ENCODE measurements at regions not wholly inside any gene's neighbourhood (a gene's known extent, or its start where the extent isn't known, plus 50 kb on each side); places are given as distances from the start of the nearest gene placed in this dataset.
"Not testable (repeated sequence)": the region's sequence is repeated elsewhere in the genome, so short reads cannot be mapped to it uniquely, and the experiment has no call there.

DNA sequence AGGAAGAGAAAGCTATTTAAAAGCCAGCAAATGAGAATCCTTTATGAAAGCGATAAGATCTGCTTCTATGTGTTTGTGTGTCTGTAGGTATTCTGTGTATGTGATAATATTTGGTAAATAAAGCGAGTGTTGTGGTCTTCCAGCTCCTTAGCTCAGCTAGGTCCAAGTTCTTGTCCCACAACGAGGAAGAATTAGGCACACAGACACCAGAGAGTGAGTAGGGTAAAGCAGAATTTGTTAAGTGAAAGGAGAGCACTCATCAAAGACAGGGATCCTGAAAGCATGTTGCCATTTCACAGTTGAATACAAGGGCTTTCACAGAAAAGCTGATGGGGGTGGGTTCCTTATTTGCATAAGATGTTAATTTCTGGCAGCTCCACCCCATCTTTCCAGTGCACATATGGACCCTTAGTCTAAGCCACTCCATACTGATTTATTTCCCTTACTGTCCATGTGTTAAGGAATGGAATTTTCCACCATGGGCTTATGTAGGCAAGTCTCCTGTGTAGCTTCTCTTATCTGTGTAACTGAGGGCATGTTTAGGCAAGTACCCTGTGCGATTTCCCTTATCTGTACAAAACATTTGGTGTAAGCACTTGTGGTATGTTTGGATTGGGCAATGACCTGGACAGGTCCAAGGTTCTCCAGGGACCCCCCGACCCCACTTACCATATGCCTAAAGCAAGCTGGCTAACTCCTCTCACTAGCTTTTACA is 165.9 kb upstream of the VIPR2 start:
- Histone ChIP-seq H3K36me3 (ENCODE audit: control insufficient read depth in 5 of 5, insufficient read depth in 5 of 5, low read length in 5 of 5) (no peaks in the 10 kb centered on the region), H3K4me1 (ENCODE audit: control insufficient read depth in 5 of 5, insufficient read depth in 5 of 5, low read length in 5 of 5) (no peaks in the 10 kb centered on the region), H3K4me3 (ENCODE audit: low read depth in 1 of 5, low read length in 5 of 5) (no peak overlapping the region)

DNA sequence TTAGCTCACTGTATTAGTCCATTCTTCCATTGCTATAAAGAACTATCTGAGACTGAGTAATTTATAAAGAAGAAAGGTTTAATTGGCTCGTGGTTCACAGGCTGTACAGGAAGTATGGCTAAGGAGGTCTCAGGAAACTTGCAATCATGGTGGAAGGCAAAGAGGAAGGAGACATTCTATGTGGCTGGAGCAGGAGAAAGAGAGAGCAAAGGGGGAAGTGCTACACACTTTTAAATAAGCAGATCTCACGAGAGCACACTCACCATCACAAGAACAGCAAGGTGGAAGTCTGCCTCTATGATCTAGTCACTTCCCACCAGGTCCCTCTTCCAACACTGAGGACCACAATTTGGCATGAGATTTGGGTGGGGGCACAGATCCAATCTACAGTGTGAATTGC is 164.5 kb upstream of the VIPR2 start:
- H3K36me3 ChIP-seq (ENCODE audit: control insufficient read depth in 5 of 5, insufficient read depth in 5 of 5, low read length in 5 of 5); H3K27me3 ChIP-seq (ENCODE audit: control insufficient read depth in 5 of 5, insufficient read depth in 4 of 5, low read length in 5 of 5); H3K9me3 ChIP-seq (ENCODE audit: control insufficient read depth in 5 of 5, low read length in 5 of 5); H3K4me1 ChIP-seq (ENCODE audit: control insufficient read depth in 5 of 5, insufficient read depth in 5 of 5, low read length in 5 of 5); H3K4me3 ChIP-seq (ENCODE audit: low read depth in 1 of 5, low read length in 5 of 5); H3K27ac ChIP-seq (ENCODE audit: low read depth, low read length); H3K9ac ChIP-seq (ENCODE audit: low read length in 5 of 5): not testable (repeated sequence)

More for the DNA sequence above, 165.9 kb upstream of the VIPR2 start:
- H3K9ac ChIP-seq (ENCODE audit: low read length in 5 of 5), result no peak overlapping the region
- H3K27me3 ChIP-seq (ENCODE audit: control insufficient read depth in 5 of 5, insufficient read depth in 4 of 5, low read length in 5 of 5), result peaks cover 0 to 5% (median 0%) of the 10 kb centered on the region in 5 donors
- no peak overlapping the region for H3K27ac ChIP-seq (ENCODE audit: low read depth, low read length)
- H3K9me3 ChIP-seq (ENCODE audit: control insufficient read depth in 5 of 5, low read length in 5 of 5), result peaks cover 0 to 3% (median 0%) of the 10 kb centered on the region in 5 donors

DNA sequence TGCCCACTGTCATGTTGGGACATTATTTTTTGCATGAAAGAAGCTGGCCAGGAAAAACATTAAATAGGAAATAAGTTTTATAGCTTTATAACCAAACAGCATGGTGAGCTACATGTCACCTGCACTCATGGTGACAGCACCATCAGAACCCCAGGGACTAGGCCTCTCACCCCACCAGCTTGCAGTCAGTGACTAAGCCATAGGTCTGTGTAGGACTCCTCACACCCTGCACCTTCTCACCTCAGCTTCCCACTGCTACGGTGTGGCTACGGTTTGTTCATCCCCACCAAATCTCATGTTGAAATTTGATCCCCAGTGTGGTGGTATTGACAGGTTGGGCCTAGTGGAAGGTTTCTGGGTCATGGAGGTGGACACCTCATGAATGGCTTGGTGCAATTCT is 161.3 kb upstream of the VIPR2 start:
- no peak overlapping the region for H3K4me3 ChIP-seq (ENCODE audit: low read depth in 1 of 5, low read length in 5 of 5)
- H3K9me3 ChIP-seq (ENCODE audit: control insufficient read depth in 5 of 5, low read length in 5 of 5), result peaks cover 0 to 3% (median 0%) of the 10 kb centered on the region in 5 donors
- no peaks in the 10 kb centered on the region for H3K4me1 ChIP-seq (ENCODE audit: control insufficient read depth in 5 of 5, insufficient read depth in 5 of 5, low read length in 5 of 5)
- H3K36me3 ChIP-seq (ENCODE audit: control insufficient read depth in 5 of 5, insufficient read depth in 5 of 5, low read length in 5 of 5), result no peaks in the 10 kb centered on the region
- H3K27me3 ChIP-seq (ENCODE audit: control insufficient read depth in 5 of 5, insufficient read depth in 4 of 5, low read length in 5 of 5), result peaks cover 0 to 5% (median 0%) of the 10 kb centered on the region in 5 donors
- no peak overlapping the region for H3K27ac ChIP-seq (ENCODE audit: low read depth, low read length)
- H3K9ac ChIP-seq (ENCODE audit: low read length in 5 of 5), result no peak overlapping the region

DNA sequence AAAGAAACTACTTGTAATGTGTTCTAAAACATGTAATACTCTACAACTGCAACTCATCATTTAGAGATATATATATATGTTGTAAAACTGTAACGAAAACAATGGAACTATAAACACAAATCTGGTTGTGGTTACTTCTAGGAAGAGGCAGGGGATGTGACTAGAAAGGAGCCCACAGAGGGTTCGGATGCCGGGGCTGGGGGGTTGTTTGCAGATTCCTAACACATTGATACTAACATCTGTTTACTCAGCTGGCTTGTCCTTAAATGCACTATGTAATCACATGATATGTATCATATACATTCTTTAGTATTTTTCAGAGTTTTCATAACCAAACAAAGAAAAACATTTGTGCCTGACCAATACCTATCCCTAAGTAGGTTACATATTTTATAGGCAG is 160.5 kb upstream of the VIPR2 start:
- H3K9ac ChIP-seq (ENCODE audit: low read length in 5 of 5); H3K9me3 ChIP-seq (ENCODE audit: control insufficient read depth in 5 of 5, low read length in 5 of 5); H3K4me1 ChIP-seq (ENCODE audit: control insufficient read depth in 5 of 5, insufficient read depth in 5 of 5, low read length in 5 of 5); H3K27ac ChIP-seq (ENCODE audit: low read depth, low read length); H3K27me3 ChIP-seq (ENCODE audit: control insufficient read depth in 5 of 5, insufficient read depth in 4 of 5, low read length in 5 of 5); H3K4me3 ChIP-seq (ENCODE audit: low read depth in 1 of 5, low read length in 5 of 5); H3K36me3 ChIP-seq (ENCODE audit: control insufficient read depth in 5 of 5, insufficient read depth in 5 of 5, low read length in 5 of 5): not testable (repeated sequence)

DNA sequence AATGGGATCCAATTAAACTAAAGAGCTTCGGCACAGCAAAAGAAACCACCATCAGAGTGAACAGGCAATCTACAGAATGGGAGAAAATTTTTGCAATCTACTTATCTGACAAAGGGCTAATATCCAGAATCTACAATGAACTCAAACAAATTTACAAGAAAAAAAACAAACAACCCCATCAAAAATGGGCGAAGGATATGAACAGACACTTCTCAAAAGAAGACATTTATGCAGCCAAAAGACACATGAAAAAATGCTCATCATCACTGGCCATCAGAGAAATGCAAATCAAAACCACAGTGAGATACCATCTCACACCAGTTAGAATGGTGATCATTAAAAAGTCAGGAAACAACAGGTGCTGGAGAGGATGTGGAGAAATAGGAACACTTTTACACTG is 158.8 kb upstream of the VIPR2 start:
- H3K27me3 ChIP-seq (ENCODE audit: control insufficient read depth in 5 of 5, insufficient read depth in 4 of 5, low read length in 5 of 5); H3K4me1 ChIP-seq (ENCODE audit: control insufficient read depth in 5 of 5, insufficient read depth in 5 of 5, low read length in 5 of 5); H3K27ac ChIP-seq (ENCODE audit: low read depth, low read length); H3K9me3 ChIP-seq (ENCODE audit: control insufficient read depth in 5 of 5, low read length in 5 of 5); H3K9ac ChIP-seq (ENCODE audit: low read length in 5 of 5); H3K36me3 ChIP-seq (ENCODE audit: control insufficient read depth in 5 of 5, insufficient read depth in 5 of 5, low read length in 5 of 5); H3K4me3 ChIP-seq (ENCODE audit: low read depth in 1 of 5, low read length in 5 of 5): not testable (repeated sequence)

DNA sequence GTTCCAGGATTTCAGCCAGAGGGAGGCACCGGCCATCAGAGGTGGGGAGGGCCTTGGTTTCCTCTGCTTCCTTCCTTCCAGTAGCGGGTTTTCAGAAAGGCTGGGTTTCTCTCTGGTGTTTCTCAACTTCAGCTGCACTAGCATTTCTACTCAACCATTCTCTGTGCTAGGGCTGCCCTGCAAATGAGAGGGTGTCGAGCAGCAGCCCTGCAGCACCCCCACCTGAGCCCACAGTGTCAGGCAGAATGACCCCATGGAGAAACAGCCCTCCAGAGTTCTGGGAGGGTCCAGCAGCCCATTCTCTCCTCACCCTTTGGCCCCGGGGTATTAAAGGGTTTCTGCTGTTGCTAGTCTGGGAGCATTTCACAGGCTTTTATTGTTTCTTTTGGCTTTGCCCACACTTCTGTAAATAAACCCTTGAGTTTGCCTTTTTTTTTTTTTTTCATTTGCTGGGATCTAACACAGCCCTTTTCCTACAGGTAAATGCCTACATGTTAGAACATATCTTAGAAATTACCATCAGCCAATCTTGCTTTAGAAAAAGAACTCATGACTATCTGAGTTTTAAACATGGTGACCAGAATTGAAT is 151.5 kb upstream of the VIPR2 start:
- peaks cover 0 to 5% (median 0%) of the 10 kb centered on the region in 5 donors for H3K9me3 ChIP-seq (ENCODE audit: control insufficient read depth in 5 of 5, low read length in 5 of 5)
- no peaks in the 10 kb centered on the region for H3K4me1 ChIP-seq (ENCODE audit: control insufficient read depth in 5 of 5, insufficient read depth in 5 of 5, low read length in 5 of 5)
- no peak overlapping the region for H3K9ac ChIP-seq (ENCODE audit: low read length in 5 of 5)
- H3K36me3 ChIP-seq (ENCODE audit: control insufficient read depth in 5 of 5, insufficient read depth in 5 of 5, low read length in 5 of 5), result no peaks in the 10 kb centered on the region
- H3K27me3 ChIP-seq (ENCODE audit: control insufficient read depth in 5 of 5, insufficient read depth in 4 of 5, low read length in 5 of 5), result peaks cover 0 to 2% (median 0%) of the 10 kb centered on the region in 5 donors
- H3K27ac ChIP-seq (ENCODE audit: low read depth, low read length), result no peak overlapping the region
- no peak overlapping the region for H3K4me3 ChIP-seq (ENCODE audit: low read depth in 1 of 5, low read length in 5 of 5)

DNA sequence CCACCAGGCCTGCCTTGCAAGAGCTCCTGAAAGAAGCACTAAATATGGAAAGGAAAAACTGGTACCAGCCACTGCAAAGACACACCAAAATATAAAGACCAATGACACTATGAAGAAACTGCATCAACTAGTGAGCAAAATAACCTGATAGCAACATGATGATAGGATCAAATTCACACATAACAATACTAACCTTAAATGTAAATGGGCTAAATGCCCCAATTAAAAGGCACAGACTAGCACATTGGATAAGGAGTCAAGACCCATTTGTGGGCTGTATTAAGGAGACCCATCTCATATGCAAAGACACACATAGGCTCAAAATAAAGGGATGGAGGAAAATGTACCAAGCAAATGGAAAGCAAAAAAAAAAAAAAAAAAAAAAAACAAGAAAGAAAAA is 141.8 kb upstream of the VIPR2 start:
- not testable (repeated sequence) for H3K27me3 ChIP-seq (ENCODE audit: control insufficient read depth in 5 of 5, insufficient read depth in 4 of 5, low read length in 5 of 5); H3K36me3 ChIP-seq (ENCODE audit: control insufficient read depth in 5 of 5, insufficient read depth in 5 of 5, low read length in 5 of 5); H3K4me3 ChIP-seq (ENCODE audit: low read depth in 1 of 5, low read length in 5 of 5); H3K9ac ChIP-seq (ENCODE audit: low read length in 5 of 5); H3K27ac ChIP-seq (ENCODE audit: low read depth, low read length); H3K4me1 ChIP-seq (ENCODE audit: control insufficient read depth in 5 of 5, insufficient read depth in 5 of 5, low read length in 5 of 5)
- peaks cover 0 to 14% (median 0%) of the 10 kb centered on the region in 5 donors for H3K9me3 ChIP-seq (ENCODE audit: control insufficient read depth in 5 of 5, low read length in 5 of 5)

DNA sequence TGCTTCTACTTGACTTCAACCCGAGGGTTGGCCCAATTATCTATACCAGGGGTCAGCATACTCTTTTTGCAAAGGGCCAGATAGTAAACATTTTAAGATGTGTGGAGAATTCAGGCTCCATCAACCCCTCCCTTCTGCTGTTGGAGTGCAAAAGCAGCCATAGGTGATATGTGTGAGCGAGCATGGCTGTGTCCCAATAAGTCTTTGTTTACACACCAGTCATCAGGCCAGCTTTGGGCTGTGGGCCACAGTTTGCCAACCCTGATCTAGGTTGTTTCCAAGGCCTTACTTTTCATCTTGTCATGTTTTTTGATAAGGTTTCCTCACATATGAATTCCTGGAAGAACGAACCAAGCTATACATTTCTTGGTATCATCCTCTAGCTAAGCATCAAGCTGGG is 136.9 kb upstream of the VIPR2 start:
- peaks cover 0 to 8% (median 3%) of the 10 kb centered on the region in 5 donors for H3K27me3 ChIP-seq (ENCODE audit: control insufficient read depth in 5 of 5, insufficient read depth in 4 of 5, low read length in 5 of 5)
- no peaks in the 10 kb centered on the region for H3K36me3 ChIP-seq (ENCODE audit: control insufficient read depth in 5 of 5, insufficient read depth in 5 of 5, low read length in 5 of 5)
- H3K27ac ChIP-seq (ENCODE audit: low read depth, low read length), result no peak overlapping the region
- no peaks in the 10 kb centered on the region for H3K4me1 ChIP-seq (ENCODE audit: control insufficient read depth in 5 of 5, insufficient read depth in 5 of 5, low read length in 5 of 5)
- no peak overlapping the region for H3K9ac ChIP-seq (ENCODE audit: low read length in 5 of 5)
- no peak overlapping the region for H3K4me3 ChIP-seq (ENCODE audit: low read depth in 1 of 5, low read length in 5 of 5)
- H3K9me3 ChIP-seq (ENCODE audit: control insufficient read depth in 5 of 5, low read length in 5 of 5), result peaks cover 0 to 9% (median 0%) of the 10 kb centered on the region in 5 donors

DNA sequence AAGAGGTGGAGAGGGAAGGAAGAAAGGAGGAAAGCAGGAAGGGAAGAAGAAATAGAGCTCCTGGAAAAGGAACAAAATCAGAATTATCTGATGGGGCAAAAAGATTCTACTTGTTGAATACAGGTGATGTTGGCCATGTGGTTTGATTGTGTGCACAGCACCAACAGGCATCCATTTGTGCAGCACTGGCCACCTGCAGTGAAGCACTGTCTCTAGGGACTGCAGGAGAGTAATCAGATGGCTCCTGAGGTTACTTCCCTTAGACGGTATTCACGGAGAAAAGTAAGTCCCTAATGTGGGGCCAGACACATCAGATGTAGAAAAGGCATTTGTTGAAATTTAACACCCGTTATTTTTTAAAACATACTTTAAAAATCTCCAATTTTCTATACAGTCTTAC is 135.3 kb upstream of the VIPR2 start:
- Histone ChIP-seq H3K9me3 (ENCODE audit: control insufficient read depth in 5 of 5, low read length in 5 of 5) (peaks cover 0 to 10% (median 0%) of the 10 kb centered on the region in 5 donors), H3K4me3 (ENCODE audit: low read depth in 1 of 5, low read length in 5 of 5) (no peak overlapping the region), H3K9ac (ENCODE audit: low read length in 5 of 5) (no peak overlapping the region), H3K27me3 (ENCODE audit: control insufficient read depth in 5 of 5, insufficient read depth in 4 of 5, low read length in 5 of 5) (peaks cover 0 to 8% (median 3%) of the 10 kb centered on the region in 5 donors), H3K36me3 (ENCODE audit: control insufficient read depth in 5 of 5, insufficient read depth in 5 of 5, low read length in 5 of 5) (no peaks in the 10 kb centered on the region), H3K4me1 (ENCODE audit: control insufficient read depth in 5 of 5, insufficient read depth in 5 of 5, low read length in 5 of 5) (no peaks in the 10 kb centered on the region), H3K27ac (ENCODE audit: low read depth, low read length) (no peak overlapping the region)

DNA sequence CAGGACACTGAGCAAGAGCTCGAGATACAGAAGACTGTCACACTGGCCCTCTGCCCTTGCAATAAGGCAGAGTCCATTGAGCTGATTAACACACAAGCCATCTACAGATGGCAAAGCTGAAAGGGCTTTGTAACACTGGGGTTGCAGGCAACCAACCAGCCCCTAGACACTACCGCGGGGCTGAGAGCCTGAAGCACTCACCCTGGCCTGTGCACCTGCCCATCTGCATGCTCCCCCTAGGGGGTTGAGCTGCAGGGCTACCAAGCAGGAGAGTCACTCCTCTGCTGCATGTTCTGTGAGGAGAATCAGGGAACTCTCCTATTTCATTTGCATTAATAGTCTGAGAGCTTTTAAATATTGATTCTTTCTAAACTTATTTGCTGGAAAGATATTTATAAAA is 128.1 kb upstream of the VIPR2 start:
- H3K27me3 ChIP-seq (ENCODE audit: control insufficient read depth in 5 of 5, insufficient read depth in 4 of 5, low read length in 5 of 5), result no peaks in the 10 kb centered on the region
- H3K9me3 ChIP-seq (ENCODE audit: control insufficient read depth in 5 of 5, low read length in 5 of 5), result peaks cover 6 to 24% (median 18%) of the 10 kb centered on the region in 5 donors
- H3K4me1 ChIP-seq (ENCODE audit: control insufficient read depth in 5 of 5, insufficient read depth in 5 of 5, low read length in 5 of 5), result no peaks in the 10 kb centered on the region
- no peak overlapping the region for H3K27ac ChIP-seq (ENCODE audit: low read depth, low read length)
- no peak overlapping the region for H3K9ac ChIP-seq (ENCODE audit: low read length in 5 of 5)
- H3K4me3 ChIP-seq (ENCODE audit: low read depth in 1 of 5, low read length in 5 of 5), result no peak overlapping the region
- H3K36me3 ChIP-seq (ENCODE audit: control insufficient read depth in 5 of 5, insufficient read depth in 5 of 5, low read length in 5 of 5), result no peaks in the 10 kb centered on the region

Data from subcutaneous abdominal adipose tissue (tissue), 5 donors.